IMR-90 (cell line): ENCODE measurements at regions not wholly inside any gene's neighbourhood (a gene's known extent, or its start where the extent isn't known, plus 50 kb on each side); places are given as distances from the start of the nearest gene placed in this dataset.
A peak's percentile ranks its signal among the peaks of the same experiment; 100 is the strongest.

Source experiments
- ATAC-seq: fragments of 200-7000 bp; cut with Tn5 transposase; 2 replicates; pipeline ENCODE4 v1.9.1; 2020; ENCODE audit warnings: low read depth, mild to moderate bottlenecking, moderate library complexity
- BruUV-seq: library from RNA; stranded (reverse); fragments of 400-500 nt; replicated peaks from 2 replicates; lab custom pipeline; 2021; lab: Mats Ljungman, UMichigan
- CTCF ChIA-PET: fragments of 300-600 bp; formaldehyde crosslinking; extraction: SDS; loops from one replicate; lab custom pipeline; 2021; ENCODE audit warnings: antibody characterized with exemption; lab: Yijun Ruan, JAX
- POLR2A ChIA-PET: fragments of 300-600 bp; sonication (Branson Sonifier 250); formaldehyde crosslinking; loops from one replicate; lab custom pipeline; 2022; ENCODE audit warnings: antibody characterized with exemption; ENCODE audit not compliant: unreplicated experiment; lab: Charles Lee
- DNase-seq: peaks from one replicate; pipeline ENCODE4 v3.0.0; 2013
- H2AFZ ChIP-seq: replicated peaks from 2 replicates; pipeline ENCODE3; 2013; ENCODE audit warnings: low read length, mild to moderate bottlenecking; ENCODE audit not compliant: poor library complexity
- H2AK5ac ChIP-seq: 2 replicates; pipeline ENCODE4 v1.6.1; 2013; ENCODE audit warnings: low read depth, low read length, inconsistent platforms
- H2AK9ac ChIP-seq: replicated peaks from 2 replicates; pipeline ENCODE3; 2013; ENCODE audit warnings: mild to moderate bottlenecking, low read depth, low read length, moderate library complexity; ENCODE audit not compliant: poor library complexity
- H2BK120ac ChIP-seq: 2 replicates; pipeline ENCODE4 v1.6.1; 2013; ENCODE audit warnings: low read depth, low read length, inconsistent platforms
- H2BK15ac ChIP-seq: 3 replicates; pipeline ENCODE4 v1.6.1; 2013; ENCODE audit warnings: low read depth, low read length, inconsistent platforms
- H2BK20ac ChIP-seq: 2 replicates; pipeline ENCODE4 v1.6.1; 2013; ENCODE audit warnings: low read depth, mild to moderate bottlenecking, inconsistent platforms, low read length, moderate library complexity
- H2BK5ac ChIP-seq: 2 replicates; pipeline ENCODE4 v1.6.1; 2013; ENCODE audit warnings: mild to moderate bottlenecking, low read depth, low read length, inconsistent platforms; ENCODE audit not compliant: poor library complexity, severe bottlenecking
- H3K14ac ChIP-seq: replicated peaks from 2 replicates; pipeline ENCODE4 v1.6.1; 2013; ENCODE audit warnings: low read depth, low read length, inconsistent platforms
- H3K18ac ChIP-seq: 2 replicates; pipeline ENCODE4 v1.6.1; 2013; ENCODE audit warnings: low read depth, low read length, control low read depth
- H3K23ac ChIP-seq: 2 replicates; pipeline ENCODE4 v1.6.1; 2013; ENCODE audit warnings: low read depth, low read length, inconsistent platforms
- H3K27ac ChIP-seq: 2 replicates; pipeline ENCODE4 v1.5.1; 2013; ENCODE audit warnings: mild to moderate bottlenecking, control low read depth, low read length; ENCODE audit not compliant: insufficient read depth
- H3K27me3 ChIP-seq: 2 replicates; pipeline ENCODE4 v1.6.1; 2013; ENCODE audit warnings: low read length; ENCODE audit not compliant: control insufficient read depth, insufficient read depth
- H3K36me3 ChIP-seq: 2 replicates; pipeline ENCODE4 v1.6.1; 2013; ENCODE audit warnings: low read length, mixed read lengths; ENCODE audit not compliant: control insufficient read depth, insufficient read depth
- H3K4ac ChIP-seq: 2 replicates; pipeline ENCODE4 v1.6.1; 2013; ENCODE audit warnings: low read depth, low read length, inconsistent platforms
- H3K4me1 ChIP-seq: 2 replicates; pipeline ENCODE4 v1.6.1; 2013; ENCODE audit warnings: low read length, mixed read lengths; ENCODE audit not compliant: control insufficient read depth, insufficient read depth
- H3K4me2 ChIP-seq: 2 replicates; pipeline ENCODE4 v1.6.1; 2013; ENCODE audit warnings: low read depth, mild to moderate bottlenecking, control low read depth, low read length, moderate library complexity
- H3K4me3 ChIP-seq: 2 replicates; pipeline ENCODE4 v1.5.1; 2013; ENCODE audit warnings: low read depth, mild to moderate bottlenecking, control low read depth, low read length, moderate library complexity; ENCODE audit not compliant: insufficient read depth
- H3K56ac ChIP-seq: 2 replicates; pipeline ENCODE4 v1.6.1; 2013; ENCODE audit warnings: low read length, inconsistent platforms; ENCODE audit not compliant: insufficient read depth; ENCODE audit errors: extremely low read depth
- H3K79me1 ChIP-seq, 2 experiments: 2 replicates each; pipeline ENCODE4 v1.6.1; 2013; ENCODE audit warnings: low read length in 2 of 2, inconsistent platforms in 1 of 2, low read depth in 1 of 2
- H3K9ac ChIP-seq: 2 replicates; pipeline ENCODE4 v1.6.1; 2013; ENCODE audit warnings: low read depth, low read length, control low read depth
- H3K9me1 ChIP-seq: 2 replicates; pipeline ENCODE4 v1.6.1; 2013; ENCODE audit warnings: low read length, inconsistent platforms; ENCODE audit not compliant: insufficient read depth
- H3K9me3 ChIP-seq: 2 replicates; pipeline ENCODE4 v1.6.1; 2013; ENCODE audit warnings: low read length; ENCODE audit not compliant: control insufficient read depth, insufficient read depth
- H4K20me1 ChIP-seq: 2 replicates; pipeline ENCODE4 v1.6.1; 2013; ENCODE audit warnings: low read length, inconsistent platforms; ENCODE audit not compliant: insufficient read depth
- H4K5ac ChIP-seq: 2 replicates; pipeline ENCODE4 v1.6.1; 2013; ENCODE audit warnings: mild to moderate bottlenecking, low read depth, low read length, control low read depth
- H4K8ac ChIP-seq, 2 experiments: 2 replicates each; pipeline ENCODE4 v1.6.1; 2013; ENCODE audit warnings: low read depth in 2 of 2, low read length in 2 of 2, control low read depth in 1 of 2, inconsistent platforms in 1 of 2
- H4K91ac ChIP-seq: 2 replicates; pipeline ENCODE4 v1.6.1; 2013; ENCODE audit warnings: low read depth, low read length, inconsistent platforms; ENCODE audit not compliant: insufficient read depth
- BHLHE40 ChIP-seq: fragments of 150-350 bp; IDR thresholded peaks from 2 replicates; pipeline ENCODE4 v1.6.1; 2016; ENCODE audit warnings: mild to moderate bottlenecking, low read depth, low read length
- CEBPB ChIP-seq: IDR thresholded peaks from 2 replicates; pipeline ENCODE4 v1.6.1; 2012; ENCODE audit warnings: low read depth, low read length, improper control_type of control experiment
- CHD1 ChIP-seq: IDR thresholded peaks from 2 replicates; pipeline ENCODE4 v1.6.1; 2012; ENCODE audit warnings: low read depth, low read length, improper control_type of control experiment
- CTCF ChIP-seq: conservative IDR thresholded peaks from 2 replicates; pipeline ENCODE4 v1.5.1; 2012; ENCODE audit warnings: mild to moderate bottlenecking, low read depth, low read length, improper control_type of control experiment
- ELK1 ChIP-seq: fragments of 150-350 bp; IDR thresholded peaks from 2 replicates; pipeline ENCODE4 v1.6.1; 2016; ENCODE audit warnings: low read depth, mild to moderate bottlenecking, low read length, moderate library complexity, borderline replicate concordance
- FOS ChIP-seq: fragments of 150-350 bp; IDR thresholded peaks from 2 replicates; pipeline ENCODE4 v1.6.1; 2016; ENCODE audit warnings: low read depth, low read length
- MAFK ChIP-seq: IDR thresholded peaks from 2 replicates; pipeline ENCODE4 v1.6.1; 2012; ENCODE audit warnings: low read depth, low read length, improper control_type of control experiment
- MAZ ChIP-seq: IDR thresholded peaks from 2 replicates; pipeline ENCODE4 v1.6.1; 2012; ENCODE audit warnings: low read depth, mild to moderate bottlenecking, low read length, improper control_type of control experiment, moderate library complexity, borderline replicate concordance
- MXI1 ChIP-seq: IDR thresholded peaks from 2 replicates; pipeline ENCODE4 v1.6.1; 2012; ENCODE audit warnings: low read depth, mild to moderate bottlenecking, low read length, moderate library complexity, borderline replicate concordance
- NFE2L2 ChIP-seq: fragments of 150-350 bp; IDR thresholded peaks from 2 replicates; pipeline ENCODE4 v1.6.1; 2016; ENCODE audit warnings: low read depth, mild to moderate bottlenecking, low read length
- POLR2A ChIP-seq: IDR thresholded peaks from 2 replicates; pipeline ENCODE4 v1.6.1; 2012; ENCODE audit warnings: mild to moderate bottlenecking, low read depth, low read length
- RAD21 ChIP-seq: IDR thresholded peaks from 2 replicates; pipeline ENCODE4 v1.6.1; 2012; ENCODE audit warnings: low read length, improper control_type of control experiment
- RCOR1 ChIP-seq: IDR thresholded peaks from 2 replicates; pipeline ENCODE4 v1.6.1; 2012; ENCODE audit warnings: mild to moderate bottlenecking, low read length, improper control_type of control experiment; ENCODE audit not compliant: insufficient replicate concordance
- RFX5 ChIP-seq: IDR thresholded peaks from 2 replicates; pipeline ENCODE4 v1.8.0; 2012; ENCODE audit warnings: low read depth, mild to moderate bottlenecking, low read length, moderate library complexity
- SMC3 ChIP-seq: fragments of 150-350 bp; IDR thresholded peaks from 2 replicates; pipeline ENCODE4 v1.6.1; 2016; ENCODE audit warnings: low read depth, mild to moderate bottlenecking, antibody characterized with exemption, low read length, moderate library complexity
- WGBS, 2 experiments: methylation state at CpG; one replicate each; pipeline versions ENCODE4 v1.1.5 to v1.1.7; 2013; ENCODE audit warnings: missing lambda C conversion rate in 2 of 2; ENCODE audit not compliant: insufficient read length in 1 of 2; ENCODE audit errors: extremely low coverage in 2 of 2; 5-methylcytosine and 5-hydroxymethylcytosine counted together
- dilution Hi-C: fragments of 300-500 bp; cut with HindIII; formaldehyde crosslinking; loops from one replicate; pipeline ENCODE4 v1.14.3; 2018; ENCODE audit warnings: low sequenced_read_pairs; ENCODE audit not compliant: unreplicated experiment
- in situ Hi-C: fragments of 300-500 bp; cut with MboI; formaldehyde crosslinking; loops from 3 replicates; pipeline ENCODE4 v1.14.3; 2019; ENCODE audit warnings: low sequenced_read_pairs, inconsistent platforms, mixed read lengths
- intact Hi-C: fragments of 100-400 bp; cut with micrococcal nuclease; formaldehyde crosslinking; loops from 2 replicates; pipeline ENCODE4 v1.10.0; 2022
- TF ChIP-seq, protein P1 (sequence below): fragments of 150-350 bp; IDR thresholded peaks from 2 replicates; pipeline ENCODE4 v1.6.1; 2017; ENCODE audit warnings: mild to moderate bottlenecking, antibody characterized with exemption, low read length, low read depth

DNA sequence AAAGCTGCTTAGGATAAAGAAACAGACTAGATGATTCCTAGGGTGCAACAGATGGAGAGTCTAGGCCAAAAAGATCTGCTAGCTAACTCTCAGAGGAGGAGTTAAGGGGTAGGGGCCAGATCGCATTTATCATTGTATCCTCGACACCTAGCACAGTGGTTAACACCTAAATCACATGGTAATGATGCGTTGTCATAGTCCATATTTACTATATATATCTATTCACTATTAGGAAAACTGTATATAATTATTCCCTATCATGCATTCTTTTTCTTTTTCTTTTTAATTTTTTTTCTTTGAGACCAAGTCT is 92.8 kb upstream of the SLC44A1 start:
- CTCF ChIA-PET = no interaction called here

More for the DNA sequence above, 92.8 kb upstream of the SLC44A1 start:
- no peaks in the 10 kb centered on the region for H3K9me3 ChIP-seq
- DNase-seq (no peak), ATAC-seq (no peak)
- H3K4me1 ChIP-seq = peaks cover 14% of the 10 kb centered on the region
- H4K20me1 ChIP-seq = 0 out of 2 replicates have a peak, but pooled peaks cover 3% of the 10 kb centered on the region
- H2BK120ac ChIP-seq = 0 out of 2 replicates have a peak overlapping the region, but pooled peaks have one; percentile 64
- intact Hi-C loops (no loop called here), dilution Hi-C loops (no loop called here), in situ Hi-C loops (loop anchor here (5.0 kb wide), 2 partner anchors 229 to 289 kb away; no protein-coding TSS in a partner anchor)
- peak overlapping the region; percentile 79; the same call in 1 of the 2 replicates for H3K18ac ChIP-seq
- peak overlapping the region in 1 of 2 experiments; percentile 61; a peak in 1 of 4 replicates for H4K8ac ChIP-seq
- no peak overlapping the region for H3K56ac ChIP-seq
- peak overlapping the region; percentile 25; the same call in 1 of the 2 replicates for H3K4ac ChIP-seq
- peak overlapping the region; percentile 25; the same call in 1 of the 2 replicates for H3K4me2 ChIP-seq
- H2AK9ac ChIP-seq = no peak overlapping the region
- H2BK5ac ChIP-seq = peak overlapping the region; percentile 71
- H3K23ac ChIP-seq = no peak overlapping the region
- peak overlapping the region; percentile 69; the same call in 1 of the 2 replicates for H2BK20ac ChIP-seq
- H4K5ac ChIP-seq = no peak overlapping the region
- H3K9ac ChIP-seq = no peak overlapping the region; the same call in 1 of the 2 replicates
- POLR2A ChIA-PET = no interaction called here
- no peak overlapping the region for H4K91ac ChIP-seq
- no peak overlapping the region for H3K14ac ChIP-seq
- no peak overlapping the region for H3K4me3 ChIP-seq
- TF ChIP-seq POLR2A (no peak), MAFK (no peak), SMC3 (no peak), FOS (no peak), CTCF (no peak), MXI1 (no peak), CEBPB (no peak), RAD21 (no peak), RFX5 (no peak), RCOR1 (no peak), NFE2L2 (no peak), CHD1 (no peak), MAZ (no peak), BHLHE40 (no peak), ELK1 (no peak)
- TF ChIP-seq, protein P1, sequence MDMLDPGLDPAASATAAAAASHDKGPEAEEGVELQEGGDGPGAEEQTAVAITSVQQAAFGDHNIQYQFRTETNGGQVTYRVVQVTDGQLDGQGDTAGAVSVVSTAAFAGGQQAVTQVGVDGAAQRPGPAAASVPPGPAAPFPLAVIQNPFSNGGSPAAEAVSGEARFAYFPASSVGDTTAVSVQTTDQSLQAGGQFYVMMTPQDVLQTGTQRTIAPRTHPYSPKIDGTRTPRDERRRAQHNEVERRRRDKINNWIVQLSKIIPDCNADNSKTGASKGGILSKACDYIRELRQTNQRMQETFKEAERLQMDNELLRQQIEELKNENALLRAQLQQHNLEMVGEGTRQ = no peak
- no TSS peak for BruUV-seq
- no CpG with 5 or more reads among the region's 3 CpGs for WGBS, 2 experiments
- peaks cover 12% of the 10 kb centered on the region; the same call in 1 of the 2 replicates for H3K9me1 ChIP-seq
- no peaks in the 10 kb centered on the region for H3K36me3 ChIP-seq
- peak overlapping the region; percentile 3; the same call in 1 of the 2 replicates for H2AK5ac ChIP-seq
- no peaks in the 10 kb centered on the region for H3K27me3 ChIP-seq
- H2AFZ ChIP-seq = peak overlapping the region; percentile 24
- no peak overlapping the region for H3K27ac ChIP-seq
- no peak overlapping the region for H2BK15ac ChIP-seq
- H3K79me1 ChIP-seq = no peaks in the 10 kb centered on the region
